GM21529 (cell line): ENCODE measurements at regions not wholly inside any gene's neighbourhood (a gene's known extent, or its start where the extent isn't known, plus 50 kb on each side); places are given as distances from the start of the nearest gene placed in this dataset.
"Not testable (repeated sequence)": the region's sequence is repeated elsewhere in the genome, so short reads cannot be mapped to it uniquely, and the experiment has no call there.

Experiments used
- ATAC-seq: cut with Tn5 transposase; IDR thresholded peaks from one replicate; pipeline ENCODE4 v1.9.1; 2021; ENCODE audit not compliant: unreplicated experiment

- ATAC-seq = not testable (repeated sequence)
Observed at GRCh38 chr15:85196697-85197096, 183.7 kb upstream of the AKAP13 start.

GRCh38 chr15:85197582-85197981 lies 182.8 kb upstream of the AKAP13 start:
- not testable (repeated sequence) for ATAC-seq

- not testable (repeated sequence) for ATAC-seq
Observed at GRCh38 chr15:85198432-85198831, 182.0 kb upstream of the AKAP13 start.

- peak; percentile 97 for ATAC-seq
Observed at GRCh38 chr15:85200215-85200614, 180.2 kb upstream of the AKAP13 start.

- ATAC-seq = not testable (repeated sequence)
Observed at GRCh38 chr15:85201118-85201793, 179.1 kb upstream of the AKAP13 start.

GRCh38 chr15:85204481-85204880 lies 175.9 kb upstream of the AKAP13 start:
- not testable (repeated sequence) for ATAC-seq

GRCh38 chr15:85233791-85234325 lies 146.5 kb upstream of the AKAP13 start:
- ATAC-seq = not testable (repeated sequence)

GRCh38 chr15:85234450-85235196 lies 145.8 kb upstream of the AKAP13 start:
- not testable (repeated sequence) for ATAC-seq

- ATAC-seq = not testable (repeated sequence)
Observed at GRCh38 chr15:85244056-85244455, 136.3 kb upstream of the AKAP13 start.

GRCh38 chr15:85250938-85251542 lies 129.4 kb upstream of the AKAP13 start:
- not testable (repeated sequence) for ATAC-seq

GRCh38 chr15:85253196-85253915 lies 127.0 kb upstream of the AKAP13 start:
- peak; percentile 77 for ATAC-seq

GRCh38 chr15:85254961-85255360 lies 125.4 kb upstream of the AKAP13 start:
- not testable (repeated sequence) for ATAC-seq

GRCh38 chr15:85255502-85255901 lies 124.9 kb upstream of the AKAP13 start:
- ATAC-seq = not testable (repeated sequence)

- ATAC-seq = not testable (repeated sequence)
Observed at GRCh38 chr15:85256009-85256997, 124.1 kb upstream of the AKAP13 start.

GRCh38 chr15:85258062-85258445 lies 122.3 kb upstream of the AKAP13 start:
- not testable (repeated sequence) for ATAC-seq

- not testable (repeated sequence) for ATAC-seq
Observed at GRCh38 chr15:85258559-85259209, 121.7 kb upstream of the AKAP13 start.

- not testable (repeated sequence) for ATAC-seq
Observed at GRCh38 chr15:85260526-85260925, 119.9 kb upstream of the AKAP13 start.

- not testable (repeated sequence) for ATAC-seq
Observed at GRCh38 chr15:85262461-85263055, 117.8 kb upstream of the AKAP13 start.
